ENCODE measurements at regions not wholly inside any gene's neighbourhood (a gene's known extent, or its start where the extent isn't known, plus 50 kb on each side); places are given as distances from the start of the nearest gene placed in this dataset.
A peak's percentile ranks its signal among the peaks of the same experiment; 100 is the strongest.

GRCh38 chr13:80604098-80604497 lies 263.2 kb upstream of the SPRY2 start:
- H3K9me3 ChIP-seq = no peaks in the 10 kb centered on the region
- no peak for FAIRE-seq
- H3K27me3 ChIP-seq = no peaks in the 10 kb centered on the region
- intact Hi-C loops (cut with DNase I) = no loop called here
- H3K4me3 ChIP-seq = no peak overlapping the region
- H3K27ac ChIP-seq = no peak overlapping the region
- ATAC-seq = peak in 2 of 4 donors; percentile 26 to 51
- no peaks in the 10 kb centered on the region for H3K4me1 ChIP-seq
- H3K36me3 ChIP-seq = no peaks in the 10 kb centered on the region
- DNase-seq = no peak
- 63 to 68% methylated on average over 3 of the region's 3 CpGs for WGBS, 2 donors
- no peak for TF ChIP-seq CTCF (IDR thresholded peaks at IDR 0.05)

- Histone ChIP-seq H3K27ac (no peak overlapping the region), H3K27me3 (no peaks in the 10 kb centered on the region), H3K4me3 (no peak overlapping the region), H3K9me3 (no peaks in the 10 kb centered on the region), H3K4me1 (no peaks in the 10 kb centered on the region), H3K36me3 (no peaks in the 10 kb centered on the region)
- ATAC-seq (no peak), FAIRE-seq (no peak), DNase-seq (no peak)
- no peak for TF ChIP-seq CTCF (IDR thresholded peaks at IDR 0.05)
- intact Hi-C loops (cut with DNase I) = no loop called here
- WGBS, 2 donors = 24 to 31% methylated on average over 1 of the region's 1 CpG
Measured at GRCh38 chr13:80603351-80603750, 262.4 kb upstream of the SPRY2 start.

- Histone ChIP-seq H3K4me1 (no peaks in the 10 kb centered on the region), H3K27me3 (no peaks in the 10 kb centered on the region), H3K4me3 (no peak overlapping the region), H3K9me3 (no peaks in the 10 kb centered on the region), H3K27ac (no peak overlapping the region), H3K36me3 (no peaks in the 10 kb centered on the region)
- TF ChIP-seq CTCF (IDR thresholded peaks at IDR 0.05) = no peak
- intact Hi-C loops (cut with DNase I) = no loop called here
- ATAC-seq (no peak), FAIRE-seq (no peak), DNase-seq (no peak)
Measured at GRCh38 chr13:80599765-80600164, 258.8 kb upstream of the SPRY2 start.

GRCh38 chr13:80598189-80598588 lies 257.3 kb upstream of the SPRY2 start:
- DNase-seq (no peak), ATAC-seq (no peak), FAIRE-seq (no peak)
- 78 to 81% methylated on average over 3 of the region's 3 CpGs for WGBS, 2 donors
- intact Hi-C loops (cut with DNase I) = no loop called here
- H3K27me3 ChIP-seq = no peaks in the 10 kb centered on the region
- H3K9me3 ChIP-seq = no peaks in the 10 kb centered on the region
- TF ChIP-seq CTCF (IDR thresholded peaks at IDR 0.05) = no peak
- no peaks in the 10 kb centered on the region for H3K4me1 ChIP-seq
- no peak overlapping the region for H3K4me3 ChIP-seq
- H3K27ac ChIP-seq = no peak overlapping the region
- H3K36me3 ChIP-seq = no peaks in the 10 kb centered on the region

DNA sequence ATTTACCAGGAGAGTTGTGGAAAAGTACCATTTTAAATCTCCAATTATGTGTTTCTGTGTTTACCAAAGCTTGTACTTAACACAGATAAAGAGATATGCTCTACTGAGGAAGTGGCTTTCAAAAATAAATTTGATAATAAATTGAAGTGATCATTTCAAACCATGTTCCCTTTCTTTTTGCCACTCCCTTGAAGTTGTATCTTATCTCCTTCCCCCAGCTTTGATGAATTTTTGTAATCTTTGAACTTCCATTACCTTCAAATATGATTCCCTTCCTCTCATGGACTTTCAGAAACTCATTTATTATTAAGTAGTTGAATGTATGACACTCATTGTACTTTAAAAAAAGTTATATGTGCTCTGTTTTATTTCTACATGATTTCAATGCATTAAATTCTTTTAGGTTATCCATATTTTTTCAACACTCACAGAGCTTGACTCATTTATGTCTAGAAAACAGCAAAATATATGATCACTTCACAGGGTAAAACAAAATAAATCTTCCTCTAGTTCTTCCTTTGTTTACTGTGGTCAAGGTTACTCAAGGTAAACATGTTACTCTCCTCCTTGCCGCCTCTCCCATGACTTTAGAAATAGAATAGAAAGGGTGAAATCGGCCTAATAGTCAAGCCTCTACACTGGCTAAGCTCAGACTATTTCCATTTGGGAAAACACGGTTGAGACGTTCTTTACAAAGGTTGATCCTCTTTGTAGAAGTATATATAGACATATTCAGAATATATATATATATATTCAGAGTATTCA lies 251.2 kb upstream of the SPRY2 start:
- Histone ChIP-seq H3K36me3 (no peaks in the 10 kb centered on the region), H3K9me3 (no peaks in the 10 kb centered on the region), H3K27me3 (no peaks in the 10 kb centered on the region), H3K4me1 (no peaks in the 10 kb centered on the region), H3K27ac (no peak overlapping the region), H3K4me3 (no peak overlapping the region)
- DNase-seq = no peak
- 68 to 79% methylated on average over 4 of the region's 4 CpGs for WGBS, 2 donors
- intact Hi-C loops (cut with DNase I) = no loop called here
- FAIRE-seq = no peak
- TF ChIP-seq CTCF (IDR thresholded peaks at IDR 0.05) = no peak
- no peak for ATAC-seq

All from pancreas (tissue), 10 donors.